GM11168 (cell line): ENCODE measurements at regions not wholly inside any gene's neighbourhood (a gene's known extent, or its start where the extent isn't known, plus 50 kb on each side); places are given as distances from the start of the nearest gene placed in this dataset.
"Not testable (repeated sequence)": the region's sequence is repeated elsewhere in the genome, so short reads cannot be mapped to it uniquely, and the experiment has no call there.

Experiments
- in situ Hi-C: fragments of 300-500 bp; cut with MboI; formaldehyde crosslinking; loops from one replicate; pipeline ENCODE4 v1.12.0; 2022; ENCODE audit warnings: low sequenced_read_pairs; ENCODE audit not compliant: unreplicated experiment

GRCh38 chr3:103976931-103977339 is 1389.8 kb upstream of the ALCAM start:
- in situ Hi-C loops = no loop called here

DNA sequence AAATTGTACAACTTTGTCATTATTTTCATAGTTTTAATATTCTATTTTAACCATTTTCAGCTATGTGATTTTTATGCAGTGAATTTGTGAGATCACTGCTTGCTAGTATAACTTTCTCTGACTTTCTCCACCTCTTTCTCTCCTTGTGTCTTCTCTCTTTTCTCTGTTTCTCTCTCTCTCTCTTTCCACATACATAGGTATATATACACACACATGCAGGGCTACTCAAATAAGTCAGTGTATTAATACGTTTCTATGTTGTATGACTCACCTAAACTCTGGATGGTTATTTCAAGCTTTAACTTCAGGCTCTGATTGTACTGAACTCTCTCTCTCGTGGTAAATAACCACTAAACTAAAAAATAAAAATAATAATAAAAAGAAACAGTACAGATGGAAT is 1389.3 kb upstream of the ALCAM start:
- in situ Hi-C loops = no loop called here

GRCh38 chr3:103991461-103992115 is 1375.1 kb upstream of the ALCAM start:
- in situ Hi-C loops = no loop called here

GRCh38 chr3:103992469-103992868 is 1374.2 kb upstream of the ALCAM start:
- in situ Hi-C loops = no loop called here

GRCh38 chr3:104004956-104005355 is 1361.8 kb upstream of the ALCAM start:
- in situ Hi-C loops = no loop called here

DNA sequence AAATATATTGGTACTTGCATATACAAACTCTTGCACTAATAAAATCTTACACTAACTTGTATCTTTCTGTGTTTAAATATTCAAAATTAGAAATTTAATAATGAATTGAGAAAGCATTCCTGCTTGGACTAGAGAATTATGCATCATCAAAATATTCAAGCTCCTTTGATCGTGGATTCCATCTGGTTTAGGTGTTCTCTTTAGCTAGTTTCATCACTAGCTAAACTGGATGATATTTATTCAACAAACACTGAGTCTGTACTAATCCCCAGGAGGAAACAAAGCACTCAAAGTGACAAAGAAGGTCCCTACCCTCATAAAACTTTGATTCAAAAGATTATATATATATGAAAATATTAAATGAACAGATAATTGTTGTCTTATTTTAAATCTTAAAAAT is 1360.9 kb upstream of the ALCAM start:
- in situ Hi-C loops = no loop called here

DNA sequence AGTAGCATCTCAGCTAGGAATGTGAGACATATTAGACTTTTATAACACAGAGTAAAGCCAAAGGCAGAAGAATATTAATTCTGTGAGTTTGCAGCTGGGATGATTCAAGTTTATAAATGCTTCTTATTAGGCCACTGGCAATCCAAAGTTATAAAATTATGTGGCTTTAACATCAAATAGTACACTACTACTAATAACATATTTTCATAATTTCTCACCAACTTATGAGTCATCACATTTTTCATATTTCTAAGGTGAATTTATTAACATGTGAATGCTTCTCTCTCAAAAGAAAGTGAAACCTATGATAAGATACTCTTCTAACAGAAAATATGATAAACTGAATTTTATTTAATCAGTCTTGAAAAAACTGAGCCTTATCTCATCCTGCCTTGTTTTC is 1348.2 kb upstream of the ALCAM start:
- in situ Hi-C loops = no loop called here

GRCh38 chr3:104031598-104031997 is 1335.1 kb upstream of the ALCAM start:
- in situ Hi-C loops = no loop called here

- in situ Hi-C loops = no loop called here
These were observed 1334.4 kb upstream of the ALCAM start for GRCh38 chr3:104032283-104032682.

DNA sequence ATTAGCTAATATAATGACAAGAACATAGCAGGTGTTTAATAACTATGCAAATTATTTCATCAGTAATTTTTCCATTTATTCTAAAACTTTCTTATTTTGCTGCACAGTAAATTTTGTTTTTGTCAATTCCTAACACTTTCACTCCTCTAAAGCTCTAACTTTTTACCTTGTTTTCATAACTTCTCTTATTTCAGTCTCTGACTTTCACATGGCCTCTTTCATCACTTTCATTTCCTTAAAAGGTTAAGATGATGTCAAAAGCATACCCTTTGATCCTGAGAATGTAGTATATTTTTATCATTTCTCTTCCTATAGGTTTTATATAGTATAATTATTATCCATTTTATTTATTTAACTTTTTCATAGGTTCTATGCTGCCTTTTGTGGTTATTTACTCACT is 1325.8 kb upstream of the ALCAM start:
- in situ Hi-C loops = no loop called here

- in situ Hi-C loops = not testable (repeated sequence)
These were observed 1323.6 kb upstream of the ALCAM start for GRCh38 chr3:104043001-104043543.

GRCh38 chr3:104044002-104044401 is 1322.7 kb upstream of the ALCAM start:
- in situ Hi-C loops = no loop called here

- in situ Hi-C loops = no loop called here
These were observed 1300.1 kb upstream of the ALCAM start for GRCh38 chr3:104066658-104067057.

GRCh38 chr3:104069114-104069513 is 1297.6 kb upstream of the ALCAM start:
- in situ Hi-C loops = no loop called here

DNA sequence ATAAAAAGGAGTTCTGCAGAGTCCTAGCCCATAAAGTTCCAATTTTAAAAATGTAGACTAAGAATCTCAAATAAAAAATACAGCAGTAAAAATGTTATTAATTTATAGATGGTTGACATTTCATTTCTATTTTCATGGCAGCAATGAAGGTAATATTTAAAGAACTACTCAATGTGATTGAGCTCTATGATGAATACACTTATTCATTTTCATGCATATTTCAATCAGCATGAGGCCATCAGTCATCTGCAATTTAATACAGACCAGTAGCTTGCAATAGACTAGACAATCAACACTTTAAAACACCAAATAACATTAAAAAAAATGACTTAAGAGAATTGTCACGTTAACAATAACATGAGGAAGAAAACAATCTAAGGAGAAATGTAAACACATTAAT is 1295.8 kb upstream of the ALCAM start:
- in situ Hi-C loops = no loop called here

DNA sequence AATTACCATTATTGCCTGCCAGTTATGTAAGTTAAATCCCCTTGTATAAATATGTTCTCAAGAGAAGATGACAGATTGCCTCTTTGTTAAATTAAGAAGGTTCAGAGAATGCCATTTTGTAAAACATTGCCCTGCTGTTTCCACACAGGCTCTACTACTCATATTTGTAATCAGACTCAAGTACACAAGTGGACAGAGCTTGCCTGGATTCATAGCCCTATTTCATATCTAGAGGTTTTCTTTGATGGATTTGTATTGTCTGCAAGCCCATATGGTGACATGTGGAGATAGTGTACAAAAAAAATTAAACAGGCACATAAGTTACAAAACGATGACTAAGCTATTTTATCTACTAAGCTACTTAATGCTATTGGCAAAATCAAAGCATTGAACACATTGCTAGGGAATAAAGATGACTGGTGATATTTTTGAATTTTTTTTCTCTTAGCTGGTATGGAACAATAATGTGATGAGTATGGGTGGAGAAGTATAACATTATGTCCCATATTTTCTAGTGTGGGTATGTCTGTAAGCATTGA is 1286.6 kb upstream of the ALCAM start:
- in situ Hi-C loops = no loop called here

DNA sequence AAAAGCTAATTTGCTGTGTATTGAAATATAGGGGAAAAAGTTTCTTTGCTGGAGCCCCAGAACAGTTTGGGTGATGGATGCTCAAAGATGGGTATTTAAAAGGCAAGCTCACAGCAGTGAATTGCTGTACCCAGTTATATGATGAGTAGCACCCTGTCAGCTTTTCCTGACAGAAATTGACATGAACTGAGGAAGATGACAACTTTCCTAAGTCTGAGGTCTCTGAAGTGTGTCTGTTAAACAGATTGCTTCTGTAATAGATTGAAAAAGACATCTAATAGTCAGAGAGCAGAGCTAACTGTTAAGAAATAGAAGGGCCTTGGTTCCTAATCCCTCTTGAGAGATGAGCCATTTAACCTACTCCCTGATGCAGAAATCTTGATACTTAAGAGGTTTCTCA is 1278.0 kb upstream of the ALCAM start:
- in situ Hi-C loops = no loop called here

GRCh38 chr3:104089987-104090386 is 1276.7 kb upstream of the ALCAM start:
- in situ Hi-C loops = not testable (repeated sequence)

DNA sequence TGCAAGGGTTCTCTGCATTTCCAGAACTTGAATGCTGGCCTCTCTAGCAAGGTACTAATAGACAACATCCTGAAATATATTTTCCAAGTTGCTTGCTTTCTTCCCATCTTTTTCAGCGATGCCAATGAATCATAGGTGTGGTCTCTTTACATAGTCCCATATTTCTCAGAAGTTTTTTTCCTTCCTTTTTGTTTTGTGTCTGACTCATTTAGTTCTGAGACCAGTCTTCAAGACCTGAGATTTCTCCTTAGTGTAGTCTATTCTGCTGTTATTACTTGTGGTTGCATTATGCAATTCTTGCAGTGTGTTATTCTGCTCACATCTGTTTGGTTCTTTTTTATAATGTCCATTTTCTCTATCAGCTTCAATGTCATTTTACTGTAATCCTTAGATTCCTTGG is 1265.0 kb upstream of the ALCAM start:
- in situ Hi-C loops = no loop called here

GRCh38 chr3:104102386-104102785 is 1264.3 kb upstream of the ALCAM start:
- in situ Hi-C loops = no loop called here

GRCh38 chr3:104106276-104106675 is 1260.4 kb upstream of the ALCAM start:
- in situ Hi-C loops = no loop called here

GRCh38 chr3:104108522-104108921 is 1258.2 kb upstream of the ALCAM start:
- in situ Hi-C loops = no loop called here
